ENCODE measurements at regions not wholly inside any gene's neighbourhood (a gene's known extent, or its start where the extent isn't known, plus 50 kb on each side); places are given as distances from the start of the nearest gene placed in this dataset.

- TF ChIP-seq ARNTL (CRISPR knock-in tag; IDR thresholded peaks at IDR 0.05; ENCODE audit: borderline replicate concordance, low read depth) (no peak), TCF4 (CRISPR knock-in tag; IDR thresholded peaks at IDR 0.05; ENCODE audit: borderline replicate concordance) (no peak)
These were observed 52.2 kb upstream of the BTG1 start (continued) for GRCh38 chr12:92197815-92198214.

- no peak for TF ChIP-seq POU6F1 (CRISPR knock-in tag; IDR thresholded peaks at IDR 0.05; ENCODE audit: borderline replicate concordance, low read depth)
- ATAC-seq, result no peak
These were observed 50.7 kb upstream of the BTG1 start for GRCh38 chr12:92196368-92196767.

Data from SK-N-SH treated with all-trans-retinoic acid at 6 μM for 48 hours (cell line).